ENCODE measurements at regions not wholly inside any gene's neighbourhood (a gene's known extent, or its start where the extent isn't known, plus 50 kb on each side); places are given as distances from the start of the nearest gene placed in this dataset.
"Not testable (repeated sequence)": the region's sequence is repeated elsewhere in the genome, so short reads cannot be mapped to it uniquely, and the experiment has no call there.

DNA sequence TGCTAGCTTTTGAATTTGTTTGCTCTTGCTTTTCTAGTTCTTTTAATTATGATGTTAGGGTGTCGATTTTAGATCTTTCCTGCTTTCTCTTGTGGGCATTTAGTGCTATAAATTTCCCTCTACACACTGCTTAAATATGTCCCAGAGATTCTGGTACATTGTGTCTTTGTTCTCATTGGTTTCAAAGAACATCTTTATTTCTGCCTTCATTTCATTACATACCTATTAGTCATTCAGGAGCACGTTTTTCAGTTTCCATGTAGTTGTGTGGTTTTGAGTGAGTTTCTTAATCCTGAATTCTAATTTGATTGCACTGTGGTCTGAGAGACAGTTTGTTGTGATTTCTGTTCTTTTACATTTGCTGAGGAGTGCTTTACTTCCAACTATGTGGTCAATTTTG lies 51.2 kb upstream of the MB21D2 start:
- H3K9me3 Mint-ChIP-seq; ATAC-seq (ENCODE audit: low read depth); H3K27ac Mint-ChIP-seq; DNase-seq; H3K4me1 Mint-ChIP-seq; POLR2A ChIA-PET; H3K27me3 Mint-ChIP-seq; H3K36me3 Mint-ChIP-seq; H3K4me3 Mint-ChIP-seq: not testable (repeated sequence)

DNA sequence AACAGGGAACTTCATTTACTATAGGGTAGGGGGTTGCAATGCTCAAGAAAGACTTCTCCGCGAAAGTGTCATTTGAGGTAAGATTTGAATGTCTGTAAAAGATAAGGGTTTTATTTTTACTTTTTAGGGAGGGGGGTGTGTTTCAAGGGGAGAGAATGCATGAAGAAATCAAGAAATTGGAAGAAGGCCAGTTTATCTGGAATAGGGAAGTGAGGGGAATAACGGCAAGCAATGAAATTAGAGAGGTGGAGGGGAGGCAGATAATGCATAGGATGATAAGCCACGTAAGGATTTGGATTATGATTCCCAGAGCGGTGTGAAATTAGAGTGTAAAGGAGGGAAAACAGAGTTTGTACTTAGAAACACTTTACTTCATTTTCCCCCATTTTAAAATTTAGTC lies 63.0 kb upstream of the MB21D2 start:
- DNase-seq (no peak), ATAC-seq (ENCODE audit: low read depth) (no peak)
- peaks cover 12% of the 10 kb centered on the region for H3K27me3 Mint-ChIP-seq
- no peak overlapping the region for H3K27ac Mint-ChIP-seq
- H3K4me1 Mint-ChIP-seq, result no peaks in the 10 kb centered on the region
- peaks cover 7% of the 10 kb centered on the region for H3K9me3 Mint-ChIP-seq
- no peak overlapping the region for H3K4me3 Mint-ChIP-seq
- no peaks in the 10 kb centered on the region for H3K36me3 Mint-ChIP-seq
- POLR2A ChIA-PET, result no interaction called here

DNA sequence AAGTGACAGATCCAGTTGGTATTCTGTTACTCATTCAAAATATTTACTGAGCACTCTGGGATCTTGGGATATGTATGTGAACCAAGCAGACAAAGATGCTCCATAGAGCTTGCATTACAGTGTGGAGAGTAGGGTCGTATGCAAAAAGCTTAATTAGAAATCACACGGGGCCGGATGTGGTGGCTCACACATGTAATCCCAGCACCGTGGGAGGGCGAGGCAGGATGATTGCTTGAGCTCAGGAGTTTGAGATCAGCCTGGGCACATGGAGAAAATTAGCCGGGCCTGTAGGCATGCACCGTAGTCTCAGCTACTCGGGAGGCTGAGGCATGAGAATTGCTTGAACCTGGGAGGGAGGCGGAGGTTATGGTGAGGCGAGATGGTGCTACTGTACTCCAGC lies 68.7 kb upstream of the MB21D2 start:
- Mint-ChIP-seq H3K4me3 (no peak overlapping the region), H3K27ac (no peak overlapping the region), H3K9me3 (no peaks in the 10 kb centered on the region), H3K4me1 (no peaks in the 10 kb centered on the region), H3K27me3 (peaks cover 7% of the 10 kb centered on the region), H3K36me3 (no peaks in the 10 kb centered on the region)
- POLR2A ChIA-PET, result no interaction called here
- DNase-seq (no peak), ATAC-seq (ENCODE audit: low read depth) (no peak)

GRCh38 chr3:192991356-192991755 lies 73.7 kb upstream of the MB21D2 start:
- DNase-seq (no peak), ATAC-seq (ENCODE audit: low read depth) (no peak)
- no peak overlapping the region for H3K27ac Mint-ChIP-seq
- no peaks in the 10 kb centered on the region for H3K4me1 Mint-ChIP-seq
- POLR2A ChIA-PET, result no interaction called here
- no peak overlapping the region for H3K4me3 Mint-ChIP-seq
- H3K27me3 Mint-ChIP-seq, result peaks cover 3% of the 10 kb centered on the region
- H3K9me3 Mint-ChIP-seq, result no peaks in the 10 kb centered on the region
- no peaks in the 10 kb centered on the region for H3K36me3 Mint-ChIP-seq

- no peak overlapping the region for H3K4me3 Mint-ChIP-seq
- no peaks in the 10 kb centered on the region for H3K9me3 Mint-ChIP-seq
- no peak for ATAC-seq (ENCODE audit: low read depth)
- peaks cover 3% of the 10 kb centered on the region for H3K27me3 Mint-ChIP-seq
- DNase-seq, result no peak
- POLR2A ChIA-PET, result no interaction called here
- H3K4me1 Mint-ChIP-seq, result no peaks in the 10 kb centered on the region
- H3K27ac Mint-ChIP-seq, result no peak overlapping the region
- H3K36me3 Mint-ChIP-seq, result no peaks in the 10 kb centered on the region
Measured at GRCh38 chr3:192992361-192992760, 74.7 kb upstream of the MB21D2 start.

GRCh38 chr3:192993411-192993810 lies 75.8 kb upstream of the MB21D2 start:
- H3K4me3 Mint-ChIP-seq, result no peak overlapping the region
- peaks cover 3% of the 10 kb centered on the region for H3K27me3 Mint-ChIP-seq
- no peaks in the 10 kb centered on the region for H3K36me3 Mint-ChIP-seq
- POLR2A ChIA-PET, result no interaction called here
- no peaks in the 10 kb centered on the region for H3K9me3 Mint-ChIP-seq
- ATAC-seq (ENCODE audit: low read depth) (no peak), DNase-seq (no peak)
- no peaks in the 10 kb centered on the region for H3K4me1 Mint-ChIP-seq
- no peak overlapping the region for H3K27ac Mint-ChIP-seq

DNA sequence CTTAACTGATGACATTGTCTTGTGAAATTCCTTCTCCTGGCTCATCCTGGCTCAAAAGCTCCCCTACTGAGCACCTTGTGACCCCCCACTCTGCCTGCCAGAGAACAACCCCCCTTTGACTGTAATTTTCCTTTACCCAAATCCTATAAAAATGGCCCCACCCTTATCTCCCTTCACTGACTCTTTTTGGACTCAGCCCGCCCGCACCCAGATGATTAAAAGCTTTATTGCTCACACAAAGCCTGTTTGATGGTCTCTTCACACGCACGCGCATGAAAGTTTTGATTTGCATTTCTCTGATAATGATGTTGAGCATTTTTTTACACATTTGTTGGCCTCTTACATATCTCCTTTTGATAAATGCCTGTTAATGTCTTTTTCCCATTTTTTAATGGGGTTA lies 83.5 kb upstream of the MB21D2 start:
- H3K4me1 Mint-ChIP-seq; POLR2A ChIA-PET; H3K9me3 Mint-ChIP-seq; DNase-seq; ATAC-seq (ENCODE audit: low read depth); H3K36me3 Mint-ChIP-seq; H3K27ac Mint-ChIP-seq; H3K4me3 Mint-ChIP-seq; H3K27me3 Mint-ChIP-seq: not testable (repeated sequence)

DNA sequence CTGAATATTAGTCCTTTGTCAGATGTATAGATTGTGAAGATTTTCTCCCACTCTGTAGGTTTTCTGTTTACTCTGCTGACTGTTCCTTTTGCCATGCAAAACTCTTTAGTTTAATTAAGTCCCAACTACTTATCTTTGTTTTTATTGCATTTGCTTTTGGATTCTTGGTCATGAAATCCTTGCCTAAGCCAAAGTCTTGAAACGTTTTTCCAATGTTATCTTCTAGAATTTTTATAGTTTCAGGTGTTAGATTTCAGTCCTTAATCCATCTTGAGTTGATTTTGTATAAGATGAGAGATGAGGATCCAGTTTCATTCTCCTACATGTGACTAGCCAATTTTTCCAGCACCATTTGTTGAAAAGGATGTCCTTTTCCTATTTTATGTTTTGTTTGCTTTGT lies 86.0 kb upstream of the MB21D2 start:
- H3K27me3 Mint-ChIP-seq; ATAC-seq (ENCODE audit: low read depth); H3K36me3 Mint-ChIP-seq; H3K9me3 Mint-ChIP-seq; H3K4me1 Mint-ChIP-seq; H3K27ac Mint-ChIP-seq; DNase-seq; POLR2A ChIA-PET; H3K4me3 Mint-ChIP-seq: not testable (repeated sequence)

DNA sequence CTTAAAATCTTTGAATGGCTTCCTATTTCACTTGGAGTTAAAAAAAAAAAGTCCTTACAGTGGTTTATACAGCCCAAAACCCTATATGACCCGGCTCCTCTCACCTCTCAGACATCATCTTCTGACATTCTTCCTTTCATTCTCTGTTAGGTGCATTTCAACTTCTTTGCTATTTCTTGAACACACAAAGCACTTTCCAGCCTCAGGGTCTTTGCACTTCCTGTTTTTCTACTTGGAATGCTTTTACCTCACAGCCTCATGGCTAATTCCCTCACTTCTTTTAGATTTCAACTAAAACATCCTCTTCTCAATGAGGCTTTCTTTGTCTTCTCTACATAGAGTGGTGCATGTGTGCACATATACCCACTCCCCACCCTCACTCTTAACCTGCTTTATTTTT lies 91.0 kb upstream of the MB21D2 start:
- POLR2A ChIA-PET, result no interaction called here
- no peak for DNase-seq
- Mint-ChIP-seq H3K4me1 (peaks cover 5% of the 10 kb centered on the region), H3K4me3 (no peak overlapping the region), H3K9me3 (peaks cover 12% of the 10 kb centered on the region), H3K27me3 (peaks cover 2% of the 10 kb centered on the region), H3K36me3 (peaks cover 6% of the 10 kb centered on the region), H3K27ac (no peak overlapping the region)
- no peak for ATAC-seq (ENCODE audit: low read depth)

DNA sequence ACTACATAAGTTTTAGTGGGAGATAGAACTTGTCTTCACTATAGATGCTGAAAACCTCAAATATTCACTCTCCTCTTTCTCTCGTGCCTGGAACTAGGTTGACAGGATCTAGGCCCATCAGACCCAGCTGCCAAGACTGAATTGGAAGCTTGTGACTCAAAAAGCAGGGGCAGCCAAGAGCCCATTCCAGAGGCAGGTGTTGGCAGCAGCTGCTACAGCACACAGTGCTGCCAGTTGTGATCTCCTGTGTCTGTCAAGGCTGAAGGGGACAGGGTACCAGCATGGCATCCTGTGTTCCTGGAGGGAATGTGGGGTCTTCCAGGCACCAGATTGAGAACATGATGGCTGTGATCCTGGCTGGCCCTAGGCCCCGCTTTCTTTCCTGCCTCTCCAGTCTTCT lies 92.5 kb upstream of the MB21D2 start:
- ATAC-seq (ENCODE audit: low read depth) (no peak), DNase-seq (no peak)
- Mint-ChIP-seq H3K27me3 (peaks cover 2% of the 10 kb centered on the region), H3K27ac (no peak overlapping the region), H3K4me1 (peaks cover 4% of the 10 kb centered on the region), H3K36me3 (peaks cover 6% of the 10 kb centered on the region), H3K9me3 (peaks cover 12% of the 10 kb centered on the region), H3K4me3 (no peak overlapping the region)
- POLR2A ChIA-PET, result no interaction called here

DNA sequence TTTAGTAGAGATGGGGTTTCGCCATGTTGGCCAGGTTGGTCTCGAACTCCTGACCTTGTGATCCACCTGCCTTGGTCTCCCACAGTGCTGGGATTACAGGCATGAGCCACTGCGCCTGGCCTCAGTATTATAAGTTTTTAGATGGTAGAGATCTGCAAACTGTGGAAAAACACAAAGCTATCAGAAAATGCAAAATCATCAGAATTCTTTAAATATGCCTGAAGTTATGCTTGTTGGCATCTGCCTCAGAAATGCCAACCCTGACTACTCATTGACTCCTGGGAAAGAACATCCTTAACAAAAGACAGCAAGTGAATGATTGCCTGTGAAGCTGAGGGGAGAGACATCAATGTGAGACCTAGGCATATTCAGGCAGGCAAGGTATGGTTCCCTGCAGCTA lies 94.3 kb upstream of the MB21D2 start:
- DNase-seq (no peak), ATAC-seq (ENCODE audit: low read depth) (no peak)
- peaks cover 11% of the 10 kb centered on the region for H3K9me3 Mint-ChIP-seq
- H3K27me3 Mint-ChIP-seq, result peaks cover 4% of the 10 kb centered on the region
- no peak overlapping the region for H3K4me3 Mint-ChIP-seq
- peaks cover 3% of the 10 kb centered on the region for H3K4me1 Mint-ChIP-seq
- POLR2A ChIA-PET, result no interaction called here
- no peaks in the 10 kb centered on the region for H3K36me3 Mint-ChIP-seq
- H3K27ac Mint-ChIP-seq, result no peak overlapping the region

GRCh38 chr3:193014902-193015301 lies 97.2 kb upstream of the MB21D2 start:
- Mint-ChIP-seq H3K27ac (no peak overlapping the region), H3K27me3 (peaks cover 4% of the 10 kb centered on the region)
- POLR2A ChIA-PET, result no interaction called here

GRCh38 chr3:193016437-193016901 lies 98.8 kb upstream of the MB21D2 start:
- ATAC-seq (ENCODE audit: low read depth) (no peak), DNase-seq (no peak)
- Mint-ChIP-seq H3K27me3 (peaks cover 4% of the 10 kb centered on the region), H3K36me3 (no peaks in the 10 kb centered on the region), H3K4me1 (peaks cover 3% of the 10 kb centered on the region), H3K27ac (no peak overlapping the region), H3K9me3 (peaks cover 11% of the 10 kb centered on the region), H3K4me3 (no peak overlapping the region)
- POLR2A ChIA-PET, result no interaction called here

More at GRCh38 chr3:193014902-193015301, 97.2 kb upstream of the MB21D2 start:
- Mint-ChIP-seq H3K4me3 (no peak overlapping the region), H3K9me3 (peaks cover 11% of the 10 kb centered on the region), H3K36me3 (no peaks in the 10 kb centered on the region), H3K4me1 (peaks cover 3% of the 10 kb centered on the region)
- DNase-seq, result no peak
- ATAC-seq (ENCODE audit: low read depth), result no peak

- ATAC-seq (ENCODE audit: low read depth) (no peak), DNase-seq (no peak)
- POLR2A ChIA-PET, result no interaction called here
- Mint-ChIP-seq H3K4me3 (no peak overlapping the region), H3K4me1 (peaks cover 2% of the 10 kb centered on the region), H3K27ac (no peak overlapping the region), H3K9me3 (peaks cover 3% of the 10 kb centered on the region), H3K36me3 (no peaks in the 10 kb centered on the region), H3K27me3 (peaks cover 5% of the 10 kb centered on the region)
Measured at GRCh38 chr3:193021506-193022010, 103.9 kb upstream of the MB21D2 start.

GRCh38 chr3:193023218-193023617 lies 105.6 kb upstream of the MB21D2 start:
- no peak overlapping the region for H3K4me3 Mint-ChIP-seq
- H3K9me3 Mint-ChIP-seq, result no peaks in the 10 kb centered on the region
- peaks cover 7% of the 10 kb centered on the region for H3K27me3 Mint-ChIP-seq
- DNase-seq (no peak), ATAC-seq (ENCODE audit: low read depth) (no peak)
- H3K4me1 Mint-ChIP-seq, result no peaks in the 10 kb centered on the region
- no peaks in the 10 kb centered on the region for H3K36me3 Mint-ChIP-seq
- POLR2A ChIA-PET, result no interaction called here
- no peak overlapping the region for H3K27ac Mint-ChIP-seq
